Retinal pigment epithelial cell (primary cell): ENCODE measurements at regions not wholly inside any gene's neighbourhood (a gene's known extent, or its start where the extent isn't known, plus 50 kb on each side); places are given as distances from the start of the nearest gene placed in this dataset.

Source experiments
- DNase-seq: peaks from one replicate; pipeline ENCODE4 v3.0.0-alpha.2; 2010; ENCODE audit warnings: low read depth
- H3K4me3 ChIP-seq: 2 replicates; pipeline ENCODE4 v1.5.1; 2011; ENCODE audit warnings: mild to moderate bottlenecking, low read length, control low read depth, moderate library complexity
- CTCF ChIP-seq: conservative IDR thresholded peaks from 2 replicates; pipeline ENCODE4 v1.5.1; 2011; ENCODE audit warnings: low read depth, low read length, control low read depth, inconsistent platforms

GRCh38 chr20:23135449-23136420 is 49.6 kb upstream of the CD93 start:
- DNase-seq: no peak
- no peak overlapping the region for H3K4me3 ChIP-seq
- no peak for TF ChIP-seq CTCF
